ENCODE measurements at regions not wholly inside any gene's neighbourhood (a gene's known extent, or its start where the extent isn't known, plus 50 kb on each side); places are given as distances from the start of the nearest gene placed in this dataset.
A peak's percentile ranks its signal among the peaks of the same experiment; 100 is the strongest.

DNA sequence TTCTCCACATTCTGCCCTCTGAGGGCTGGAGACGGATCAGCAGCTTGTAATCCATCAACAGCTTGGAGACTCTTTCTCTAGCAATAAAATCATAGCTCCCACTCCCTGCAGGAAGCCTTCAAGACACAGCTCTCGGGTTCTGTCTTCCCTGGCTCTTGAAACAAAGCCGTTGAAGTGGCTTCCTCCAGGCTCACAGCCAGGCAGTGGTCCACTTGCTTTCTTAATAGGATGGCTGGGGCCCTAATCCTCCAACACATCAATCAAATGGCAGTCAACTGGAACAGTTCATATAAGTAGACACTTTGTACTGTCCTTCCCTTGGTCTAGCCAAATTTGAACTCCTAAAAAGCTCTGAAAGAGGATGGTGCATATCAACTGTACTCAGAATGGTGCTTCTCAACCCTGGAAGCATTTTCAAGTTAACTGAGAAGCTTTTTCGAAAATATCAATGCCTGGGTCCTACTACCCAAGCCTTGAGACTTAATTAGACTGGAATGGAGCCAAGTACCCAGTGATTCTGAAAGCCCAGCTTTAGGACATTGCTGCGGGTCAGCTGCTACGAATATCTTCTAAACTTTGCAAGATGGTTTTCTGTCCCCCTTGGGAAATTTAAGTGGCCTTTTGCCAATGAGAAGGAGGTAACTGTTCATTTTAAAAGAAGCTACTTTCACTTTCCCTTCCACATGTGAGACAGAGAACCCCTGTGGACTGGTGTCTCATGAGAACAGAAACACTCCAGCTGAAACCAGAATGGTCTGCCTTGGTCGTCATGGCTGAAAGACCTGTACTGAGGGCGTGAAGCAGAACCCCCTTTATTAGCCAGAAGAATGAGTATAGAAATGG lies 74.7 kb downstream of the SC5D start:
- TF ChIP-seq, protein P1, sequence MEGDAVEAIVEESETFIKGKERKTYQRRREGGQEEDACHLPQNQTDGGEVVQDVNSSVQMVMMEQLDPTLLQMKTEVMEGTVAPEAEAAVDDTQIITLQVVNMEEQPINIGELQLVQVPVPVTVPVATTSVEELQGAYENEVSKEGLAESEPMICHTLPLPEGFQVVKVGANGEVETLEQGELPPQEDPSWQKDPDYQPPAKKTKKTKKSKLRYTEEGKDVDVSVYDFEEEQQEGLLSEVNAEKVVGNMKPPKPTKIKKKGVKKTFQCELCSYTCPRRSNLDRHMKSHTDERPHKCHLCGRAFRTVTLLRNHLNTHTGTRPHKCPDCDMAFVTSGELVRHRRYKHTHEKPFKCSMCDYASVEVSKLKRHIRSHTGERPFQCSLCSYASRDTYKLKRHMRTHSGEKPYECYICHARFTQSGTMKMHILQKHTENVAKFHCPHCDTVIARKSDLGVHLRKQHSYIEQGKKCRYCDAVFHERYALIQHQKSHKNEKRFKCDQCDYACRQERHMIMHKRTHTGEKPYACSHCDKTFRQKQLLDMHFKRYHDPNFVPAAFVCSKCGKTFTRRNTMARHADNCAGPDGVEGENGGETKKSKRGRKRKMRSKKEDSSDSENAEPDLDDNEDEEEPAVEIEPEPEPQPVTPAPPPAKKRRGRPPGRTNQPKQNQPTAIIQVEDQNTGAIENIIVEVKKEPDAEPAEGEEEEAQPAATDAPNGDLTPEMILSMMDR (IDR thresholded peaks at IDR 0.05; ENCODE audit: low read depth, low read length) = no peak
- TF ChIP-seq POLR2A (IDR thresholded peaks at IDR 0.05; ENCODE audit: extremely low read depth, insufficient read length) (no peak), MYC (IDR thresholded peaks at IDR 0.05; ENCODE audit: low read depth, low read length) (0 out of 2 replicates have a peak, but pooled peaks have one; percentile 24)
- TF ChIP-seq, protein P2, sequence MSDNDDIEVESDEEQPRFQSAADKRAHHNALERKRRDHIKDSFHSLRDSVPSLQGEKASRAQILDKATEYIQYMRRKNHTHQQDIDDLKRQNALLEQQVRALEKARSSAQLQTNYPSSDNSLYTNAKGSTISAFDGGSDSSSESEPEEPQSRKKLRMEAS (IDR thresholded peaks at IDR 0.05; ENCODE audit: low read depth, low read length) = peak; percentile 54
